ENCODE measurements at regions not wholly inside any gene's neighbourhood (a gene's known extent, or its start where the extent isn't known, plus 50 kb on each side); places are given as distances from the start of the nearest gene placed in this dataset.

DNA sequence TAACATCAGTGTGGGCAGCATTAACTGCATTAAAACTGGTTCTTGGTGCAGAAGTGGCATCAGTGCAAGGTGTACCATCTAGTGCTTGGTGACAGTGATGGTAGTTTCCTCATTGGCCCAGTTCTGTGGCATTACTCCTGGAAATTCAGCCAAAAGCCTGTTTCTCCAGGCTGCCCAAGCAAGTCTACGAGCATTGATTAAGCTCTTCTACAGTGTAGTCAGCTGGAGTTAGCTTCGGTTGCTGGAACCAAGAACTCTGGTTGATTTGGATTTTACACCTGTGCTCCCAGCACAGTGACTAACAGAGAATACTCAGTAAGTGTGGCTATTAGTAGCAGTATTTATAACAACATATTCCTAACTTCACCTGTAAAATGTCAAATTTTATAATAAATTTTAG lies 84.9 kb upstream of the ZDHHC17 start:
- TF ChIP-seq, protein P1, sequence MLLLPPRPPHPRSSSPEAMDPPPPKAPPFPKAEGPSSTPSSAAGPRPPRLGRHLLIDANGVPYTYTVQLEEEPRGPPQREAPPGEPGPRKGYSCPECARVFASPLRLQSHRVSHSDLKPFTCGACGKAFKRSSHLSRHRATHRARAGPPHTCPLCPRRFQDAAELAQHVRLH (tag by site-specific recombination; IDR thresholded peaks at IDR 0.05), result no peak
- TF ChIP-seq ZNF777 (tag by site-specific recombination; IDR thresholded peaks at IDR 0.05; ENCODE audit: borderline replicate concordance) (no peak), ZNF341 (tag by site-specific recombination; IDR thresholded peaks at IDR 0.05; ENCODE audit: low read depth) (no peak), ZNF555 (tag by site-specific recombination; conservative IDR thresholded peaks at IDR 0.05) (no peak), ZNF239 (tag by site-specific recombination; IDR thresholded peaks at IDR 0.05) (no peak), ZNF302 (tag by site-specific recombination; IDR thresholded peaks at IDR 0.05; ENCODE audit: low read depth) (no peak), ZNF521 (tag by site-specific recombination; IDR thresholded peaks at IDR 0.05) (no peak)
- TF ChIP-seq, protein P2, sequence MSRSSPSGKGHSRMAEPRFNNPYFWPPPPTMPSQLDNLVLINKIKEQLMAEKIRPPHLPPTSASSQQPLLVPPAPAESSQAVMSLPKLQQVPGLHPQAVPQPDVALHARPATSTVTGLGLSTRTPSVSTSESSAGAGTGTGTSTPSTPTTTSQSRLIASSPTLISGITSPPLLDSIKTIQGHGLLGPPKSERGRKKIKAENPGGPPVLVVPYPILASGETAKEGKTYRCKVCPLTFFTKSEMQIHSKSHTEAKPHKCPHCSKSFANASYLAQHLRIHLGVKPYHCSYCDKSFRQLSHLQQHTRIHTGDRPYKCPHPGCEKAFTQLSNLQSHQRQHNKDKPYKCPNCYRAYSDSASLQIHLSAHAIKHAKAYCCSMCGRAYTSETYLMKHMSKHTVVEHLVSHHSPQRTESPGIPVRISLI (tag by site-specific recombination; IDR thresholded peaks at IDR 0.05), result no peak
- TF ChIP-seq, protein P3, sequence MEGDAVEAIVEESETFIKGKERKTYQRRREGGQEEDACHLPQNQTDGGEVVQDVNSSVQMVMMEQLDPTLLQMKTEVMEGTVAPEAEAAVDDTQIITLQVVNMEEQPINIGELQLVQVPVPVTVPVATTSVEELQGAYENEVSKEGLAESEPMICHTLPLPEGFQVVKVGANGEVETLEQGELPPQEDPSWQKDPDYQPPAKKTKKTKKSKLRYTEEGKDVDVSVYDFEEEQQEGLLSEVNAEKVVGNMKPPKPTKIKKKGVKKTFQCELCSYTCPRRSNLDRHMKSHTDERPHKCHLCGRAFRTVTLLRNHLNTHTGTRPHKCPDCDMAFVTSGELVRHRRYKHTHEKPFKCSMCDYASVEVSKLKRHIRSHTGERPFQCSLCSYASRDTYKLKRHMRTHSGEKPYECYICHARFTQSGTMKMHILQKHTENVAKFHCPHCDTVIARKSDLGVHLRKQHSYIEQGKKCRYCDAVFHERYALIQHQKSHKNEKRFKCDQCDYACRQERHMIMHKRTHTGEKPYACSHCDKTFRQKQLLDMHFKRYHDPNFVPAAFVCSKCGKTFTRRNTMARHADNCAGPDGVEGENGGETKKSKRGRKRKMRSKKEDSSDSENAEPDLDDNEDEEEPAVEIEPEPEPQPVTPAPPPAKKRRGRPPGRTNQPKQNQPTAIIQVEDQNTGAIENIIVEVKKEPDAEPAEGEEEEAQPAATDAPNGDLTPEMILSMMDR (tag by site-specific recombination; IDR thresholded peaks at IDR 0.05), result no peak
- TF ChIP-seq, protein P4, sequence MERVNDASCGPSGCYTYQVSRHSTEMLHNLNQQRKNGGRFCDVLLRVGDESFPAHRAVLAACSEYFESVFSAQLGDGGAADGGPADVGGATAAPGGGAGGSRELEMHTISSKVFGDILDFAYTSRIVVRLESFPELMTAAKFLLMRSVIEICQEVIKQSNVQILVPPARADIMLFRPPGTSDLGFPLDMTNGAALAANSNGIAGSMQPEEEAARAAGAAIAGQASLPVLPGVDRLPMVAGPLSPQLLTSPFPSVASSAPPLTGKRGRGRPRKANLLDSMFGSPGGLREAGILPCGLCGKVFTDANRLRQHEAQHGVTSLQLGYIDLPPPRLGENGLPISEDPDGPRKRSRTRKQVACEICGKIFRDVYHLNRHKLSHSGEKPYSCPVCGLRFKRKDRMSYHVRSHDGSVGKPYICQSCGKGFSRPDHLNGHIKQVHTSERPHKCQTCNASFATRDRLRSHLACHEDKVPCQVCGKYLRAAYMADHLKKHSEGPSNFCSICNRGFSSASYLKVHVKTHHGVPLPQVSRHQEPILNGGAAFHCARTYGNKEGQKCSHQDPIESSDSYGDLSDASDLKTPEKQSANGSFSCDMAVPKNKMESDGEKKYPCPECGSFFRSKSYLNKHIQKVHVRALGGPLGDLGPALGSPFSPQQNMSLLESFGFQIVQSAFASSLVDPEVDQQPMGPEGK (tag by site-specific recombination; IDR thresholded peaks at IDR 0.05), result no peak
- TF ChIP-seq, protein P5, sequence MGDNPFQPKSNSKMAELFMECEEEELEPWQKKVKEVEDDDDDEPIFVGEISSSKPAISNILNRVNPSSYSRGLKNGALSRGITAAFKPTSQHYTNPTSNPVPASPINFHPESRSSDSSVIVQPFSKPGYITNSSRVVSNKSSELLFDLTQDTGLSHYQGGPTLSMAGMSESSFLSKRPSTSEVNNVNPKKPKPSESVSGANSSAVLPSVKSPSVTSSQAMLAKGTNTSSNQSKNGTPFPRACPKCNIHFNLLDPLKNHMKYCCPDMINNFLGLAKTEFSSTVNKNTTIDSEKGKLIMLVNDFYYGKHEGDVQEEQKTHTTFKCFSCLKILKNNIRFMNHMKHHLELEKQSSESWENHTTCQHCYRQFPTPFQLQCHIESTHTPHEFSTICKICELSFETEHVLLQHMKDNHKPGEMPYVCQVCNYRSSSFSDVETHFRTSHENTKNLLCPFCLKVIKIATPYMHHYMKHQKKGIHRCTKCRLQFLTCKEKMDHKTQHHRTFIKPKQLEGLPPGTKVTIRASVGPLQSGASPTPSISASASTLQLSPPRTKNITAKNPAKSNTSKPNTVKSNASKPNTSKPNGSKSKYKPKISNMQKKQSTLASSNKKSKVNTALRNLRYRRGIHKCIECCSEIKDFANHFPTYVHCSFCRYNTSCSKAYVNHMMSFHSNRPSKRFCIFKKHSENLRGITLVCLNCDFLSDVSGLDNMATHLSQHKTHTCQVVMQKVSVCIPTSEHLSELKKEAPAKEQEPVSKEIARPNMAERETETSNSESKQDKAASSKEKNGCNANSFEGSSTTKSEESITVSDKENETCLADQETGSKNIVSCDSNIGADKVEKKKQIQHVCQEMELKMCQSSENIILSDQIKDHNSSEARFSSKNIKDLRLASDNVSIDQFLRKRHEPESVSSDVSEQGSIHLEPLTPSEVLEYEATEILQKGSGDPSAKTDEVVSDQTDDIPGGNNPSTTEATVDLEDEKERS (tag by site-specific recombination; IDR thresholded peaks at IDR 0.05), result no peak
